HFFc6 (cell line): ENCODE measurements at regions not wholly inside any gene's neighbourhood (a gene's known extent, or its start where the extent isn't known, plus 50 kb on each side); places are given as distances from the start of the nearest gene placed in this dataset.

Experiments used
- DNase-seq: peaks from one replicate; pipeline ENCODE4 v3.0.0-alpha.2; 2018
- H3K27ac Mint-ChIP-seq: 2 replicates; pipeline ENCODE4 v1.8.0; 2020; ENCODE audit warnings: mild to moderate bottlenecking, mixed read lengths
- H3K27me3 Mint-ChIP-seq: 2 replicates; pipeline ENCODE4 v1.8.0; 2021; ENCODE audit warnings: mild to moderate bottlenecking, moderate library complexity, mixed read lengths; ENCODE audit not compliant: insufficient read depth
- H3K36me3 Mint-ChIP-seq: 2 replicates; pipeline ENCODE4 v1.8.0; 2021; ENCODE audit warnings: low read depth, mixed read lengths
- H3K4me1 Mint-ChIP-seq: 2 replicates; pipeline ENCODE4 v1.8.0; 2020; ENCODE audit warnings: low read depth, mixed read lengths
- H3K4me3 Mint-ChIP-seq: 2 replicates; pipeline ENCODE4 v1.8.0; 2020; ENCODE audit warnings: mild to moderate bottlenecking, moderate library complexity, mixed read lengths
- H3K9me3 Mint-ChIP-seq: 2 replicates; pipeline ENCODE4 v1.8.0; 2020; ENCODE audit warnings: mild to moderate bottlenecking, mixed read lengths
- CTCF ChIP-seq: fragments of 200-600 bp; sonication (generic); IDR thresholded peaks from 2 replicates; pipeline ENCODE4 v1.5.0; 2021; ENCODE audit warnings: antibody characterized with exemption, mild to moderate bottlenecking

- Mint-ChIP-seq H3K36me3 (no peaks in the 10 kb centered on the region), H3K4me1 (peaks cover 3% of the 10 kb centered on the region), H3K9me3 (no peaks in the 10 kb centered on the region), H3K4me3 (no peak overlapping the region), H3K27ac (no peak overlapping the region), H3K27me3 (no peaks in the 10 kb centered on the region)
- no peak for DNase-seq
- TF ChIP-seq CTCF, result no peak
These were observed 268.4 kb downstream of the SOX4 start for GRCh38 chr6:21861942-21862341.

GRCh38 chr6:21864206-21864605 is 270.7 kb downstream of the SOX4 start:
- H3K9me3 Mint-ChIP-seq, result no peaks in the 10 kb centered on the region
- H3K27ac Mint-ChIP-seq, result no peak overlapping the region
- no peaks in the 10 kb centered on the region for H3K27me3 Mint-ChIP-seq
- H3K36me3 Mint-ChIP-seq, result no peaks in the 10 kb centered on the region
- H3K4me1 Mint-ChIP-seq, result no peaks in the 10 kb centered on the region
- DNase-seq, result no peak
- TF ChIP-seq CTCF, result no peak
- no peak overlapping the region for H3K4me3 Mint-ChIP-seq

GRCh38 chr6:21868226-21868625 is 274.7 kb downstream of the SOX4 start:
- Mint-ChIP-seq H3K27me3 (peaks cover 2% of the 10 kb centered on the region; the same call in 1 of the 2 replicates), H3K4me1 (peaks cover 2% of the 10 kb centered on the region), H3K36me3 (no peaks in the 10 kb centered on the region), H3K27ac (no peak overlapping the region), H3K4me3 (no peak overlapping the region), H3K9me3 (no peaks in the 10 kb centered on the region)
- no peak for TF ChIP-seq CTCF
- DNase-seq, result no peak

- Mint-ChIP-seq H3K4me3 (no peak overlapping the region), H3K27ac (no peak overlapping the region), H3K9me3 (no peaks in the 10 kb centered on the region), H3K27me3 (peaks cover 2% of the 10 kb centered on the region; the same call in 1 of the 2 replicates), H3K4me1 (peaks cover 12% of the 10 kb centered on the region), H3K36me3 (peaks cover 7% of the 10 kb centered on the region)
- TF ChIP-seq CTCF, result no peak
- DNase-seq, result no peak
These were observed 275.7 kb downstream of the SOX4 start for GRCh38 chr6:21869085-21869771.

- no peak overlapping the region for H3K27ac Mint-ChIP-seq
- no peaks in the 10 kb centered on the region for H3K9me3 Mint-ChIP-seq
- TF ChIP-seq CTCF, result no peak
- H3K4me3 Mint-ChIP-seq, result no peak overlapping the region
- peaks cover 7% of the 10 kb centered on the region for H3K36me3 Mint-ChIP-seq
- H3K27me3 Mint-ChIP-seq, result peaks cover 2% of the 10 kb centered on the region
- DNase-seq, result no peak
- peaks cover 13% of the 10 kb centered on the region for H3K4me1 Mint-ChIP-seq
These were observed 276.7 kb downstream of the SOX4 start for GRCh38 chr6:21870076-21870730.
